Activated naive CD8-positive, alpha-beta T cell (primary cell): ENCODE measurements at regions not wholly inside any gene's neighbourhood (a gene's known extent, or its start where the extent isn't known, plus 50 kb on each side); places are given as distances from the start of the nearest gene placed in this dataset.

Experiments used
- H3K27ac Mint-ChIP-seq: one replicate; pipeline ENCODE4 v1.8.0; 2021; ENCODE audit warnings: mixed read lengths
- H3K27me3 Mint-ChIP-seq: one replicate; pipeline ENCODE4 v1.8.0; 2021; ENCODE audit warnings: mixed read lengths
- H3K36me3 Mint-ChIP-seq: one replicate; pipeline ENCODE4 v1.8.0; 2021; ENCODE audit warnings: mixed read lengths
- H3K4me1 Mint-ChIP-seq: one replicate; pipeline ENCODE4 v1.8.0; 2021; ENCODE audit warnings: low read depth, mixed read lengths
- H3K4me3 Mint-ChIP-seq: one replicate; pipeline ENCODE4 v1.8.0; 2021; ENCODE audit warnings: mild to moderate bottlenecking, mixed read lengths
- H3K9me3 Mint-ChIP-seq: one replicate; pipeline ENCODE4 v1.8.0; 2021; ENCODE audit warnings: low read depth, mixed read lengths

DNA sequence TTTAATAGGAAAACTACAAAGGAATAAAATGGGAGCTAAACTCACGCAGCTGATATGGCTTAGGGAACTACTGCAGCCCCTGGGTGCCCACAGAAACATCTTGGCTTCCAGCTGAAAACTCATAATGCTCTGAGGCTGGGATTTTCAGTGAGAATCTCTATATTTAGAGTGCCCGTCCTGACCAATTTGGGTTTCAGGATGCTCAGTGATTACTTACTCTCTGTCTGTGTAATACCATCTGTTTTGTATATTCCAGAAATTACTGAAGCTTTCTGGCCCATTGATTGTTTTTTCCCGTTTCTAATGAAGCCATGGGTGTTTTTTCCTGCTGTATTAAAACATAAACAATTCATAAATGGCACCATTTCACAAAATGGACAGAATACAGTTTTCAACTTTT lies 50.6 kb upstream of the ZNF385D start:
- H3K36me3 Mint-ChIP-seq: no peaks in the 10 kb centered on the region
- no peaks in the 10 kb centered on the region for H3K4me1 Mint-ChIP-seq
- no peak overlapping the region for H3K4me3 Mint-ChIP-seq
- H3K9me3 Mint-ChIP-seq: peaks cover 21% of the 10 kb centered on the region
- no peak overlapping the region for H3K27ac Mint-ChIP-seq
- H3K27me3 Mint-ChIP-seq: no peaks in the 10 kb centered on the region

DNA sequence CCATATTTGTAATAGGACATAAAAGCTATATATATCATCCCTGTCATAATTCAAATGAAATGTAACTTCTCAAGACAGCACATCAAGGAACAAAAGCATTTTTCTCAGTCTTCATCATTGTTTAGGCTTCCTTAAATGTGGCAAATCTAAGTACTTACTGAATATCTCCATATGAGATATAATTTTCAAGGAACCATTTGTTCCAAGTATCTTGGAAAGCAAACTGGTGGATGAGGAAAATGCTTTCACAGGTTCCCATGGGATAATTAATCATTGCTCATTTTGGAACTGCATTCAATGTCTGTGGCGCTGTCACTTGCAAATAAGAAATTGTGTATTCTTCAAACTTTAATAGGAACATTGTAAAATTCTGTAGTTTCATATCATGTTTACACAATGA lies 52.6 kb upstream of the ZNF385D start:
- Mint-ChIP-seq H3K36me3 (no peaks in the 10 kb centered on the region), H3K27ac (no peak overlapping the region), H3K9me3 (peaks cover 18% of the 10 kb centered on the region), H3K4me1 (no peaks in the 10 kb centered on the region), H3K4me3 (no peak overlapping the region), H3K27me3 (no peaks in the 10 kb centered on the region)

DNA sequence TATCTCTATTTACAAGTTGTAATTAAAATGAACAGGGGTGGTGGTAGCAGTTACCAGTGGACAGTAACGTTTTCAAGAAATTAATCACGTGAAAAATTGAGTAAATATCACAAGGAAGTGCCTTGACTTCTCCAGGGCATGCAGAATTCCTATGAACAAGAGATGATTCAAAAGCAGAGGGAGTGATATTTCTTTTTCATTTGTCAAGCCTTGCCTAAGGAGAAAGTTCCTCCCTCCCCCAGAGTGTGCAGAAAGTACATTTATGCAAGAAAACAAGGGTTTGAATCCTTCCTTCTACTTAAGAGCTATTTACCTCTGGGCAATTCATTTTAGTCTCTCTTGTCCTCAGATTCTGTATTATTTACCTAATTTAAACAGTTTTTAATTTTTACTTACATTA lies 53.3 kb upstream of the ZNF385D start:
- no peak overlapping the region for H3K27ac Mint-ChIP-seq
- no peaks in the 10 kb centered on the region for H3K36me3 Mint-ChIP-seq
- no peaks in the 10 kb centered on the region for H3K27me3 Mint-ChIP-seq
- no peak overlapping the region for H3K4me3 Mint-ChIP-seq
- H3K9me3 Mint-ChIP-seq: peaks cover 12% of the 10 kb centered on the region
- no peaks in the 10 kb centered on the region for H3K4me1 Mint-ChIP-seq

DNA sequence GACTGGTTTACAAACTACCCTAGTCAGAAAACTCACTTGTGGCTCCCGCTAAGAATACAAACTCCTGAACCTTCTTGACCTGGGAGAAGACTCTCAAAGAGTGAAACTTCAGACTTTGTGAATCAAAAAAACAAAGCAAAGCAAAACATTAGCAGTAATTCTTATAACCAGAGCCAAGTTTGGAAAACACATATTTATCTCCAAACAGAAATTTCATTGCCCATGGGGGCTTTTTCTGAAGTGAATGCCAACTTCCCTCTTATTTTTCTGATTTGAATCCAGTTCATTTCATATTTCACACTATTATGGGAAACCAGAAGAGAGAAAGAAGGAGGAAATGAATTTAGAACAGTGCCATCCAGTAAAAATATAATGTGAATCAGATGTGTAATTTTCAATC lies 55.7 kb upstream of the ZNF385D start:
- no peaks in the 10 kb centered on the region for H3K36me3 Mint-ChIP-seq
- no peak overlapping the region for H3K4me3 Mint-ChIP-seq
- no peaks in the 10 kb centered on the region for H3K4me1 Mint-ChIP-seq
- H3K27me3 Mint-ChIP-seq: no peaks in the 10 kb centered on the region
- H3K27ac Mint-ChIP-seq: no peak overlapping the region
- no peaks in the 10 kb centered on the region for H3K9me3 Mint-ChIP-seq

DNA sequence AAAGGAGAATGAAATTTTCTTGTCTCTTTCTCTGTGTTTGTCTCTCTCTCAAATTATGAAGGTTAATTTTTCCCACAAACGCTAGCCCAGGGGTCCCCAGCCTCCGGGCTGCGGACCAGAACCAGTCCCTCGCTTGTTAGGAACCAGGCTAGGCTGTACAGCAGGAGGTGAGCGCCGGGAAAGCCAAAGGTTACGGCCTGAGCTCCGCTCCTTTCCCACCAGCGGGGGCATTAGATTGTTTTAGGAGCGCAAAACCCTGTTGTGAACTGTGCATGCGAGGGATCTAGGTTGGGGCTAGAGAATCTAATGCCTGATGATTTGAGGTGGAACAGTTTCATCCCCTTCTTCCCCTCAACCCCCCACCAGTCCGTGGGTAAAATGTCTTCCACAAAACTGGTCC lies 74.7 kb upstream of the ZNF385D start:
- Mint-ChIP-seq H3K4me3 (no peak overlapping the region), H3K27me3 (no peaks in the 10 kb centered on the region)

DNA sequence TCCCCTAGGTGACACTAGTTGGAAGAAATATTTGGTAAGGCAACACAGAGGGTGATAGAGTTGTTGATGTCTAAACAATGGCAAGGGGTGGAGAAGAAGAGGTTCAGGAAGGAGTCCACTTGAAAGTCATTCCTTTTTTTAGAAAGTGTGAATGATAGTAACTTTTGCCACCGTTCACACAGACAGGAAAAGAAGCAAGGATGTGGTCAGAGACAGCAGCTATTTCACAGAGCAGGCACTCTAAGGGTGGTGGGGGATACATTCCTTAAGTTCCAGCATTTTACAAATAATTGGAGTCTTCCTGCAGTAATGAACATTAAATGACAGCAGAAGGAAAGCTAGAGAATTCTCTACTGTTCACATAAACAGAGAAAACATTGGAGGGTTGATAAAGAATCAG lies 75.4 kb upstream of the ZNF385D start:
- H3K27ac Mint-ChIP-seq: no peak overlapping the region
- no peaks in the 10 kb centered on the region for H3K36me3 Mint-ChIP-seq
- no peaks in the 10 kb centered on the region for H3K27me3 Mint-ChIP-seq
- no peaks in the 10 kb centered on the region for H3K4me1 Mint-ChIP-seq
- H3K4me3 Mint-ChIP-seq: no peak overlapping the region
- H3K9me3 Mint-ChIP-seq: peaks cover 11% of the 10 kb centered on the region

More for the DNA sequence above, 74.7 kb upstream of the ZNF385D start:
- H3K4me1 Mint-ChIP-seq: no peaks in the 10 kb centered on the region
- peaks cover 11% of the 10 kb centered on the region for H3K9me3 Mint-ChIP-seq
- H3K36me3 Mint-ChIP-seq: no peaks in the 10 kb centered on the region
- H3K27ac Mint-ChIP-seq: no peak overlapping the region

DNA sequence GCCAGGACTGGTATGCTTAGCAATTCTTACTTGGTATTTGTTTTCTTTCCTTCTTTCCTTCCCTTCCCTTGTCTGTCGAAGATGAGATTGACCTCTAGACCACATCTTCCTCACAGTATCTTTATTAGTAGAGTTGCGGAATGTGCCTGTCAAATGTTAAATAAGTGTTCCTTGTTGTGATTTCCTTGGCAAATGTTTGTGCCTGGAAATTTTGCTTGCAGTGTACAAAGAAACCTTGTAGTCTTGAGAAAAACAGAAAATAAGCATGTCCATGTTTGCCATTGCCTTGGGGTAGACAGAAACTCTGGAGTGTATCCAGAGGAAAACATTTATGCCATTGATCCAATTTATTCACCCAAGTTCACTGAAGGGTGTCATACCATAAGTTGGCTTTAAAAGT lies 79.5 kb upstream of the ZNF385D start:
- H3K4me1 Mint-ChIP-seq: no peaks in the 10 kb centered on the region
- H3K9me3 Mint-ChIP-seq: peaks cover 11% of the 10 kb centered on the region
- no peak overlapping the region for H3K4me3 Mint-ChIP-seq
- H3K27me3 Mint-ChIP-seq: no peaks in the 10 kb centered on the region
- no peak overlapping the region for H3K27ac Mint-ChIP-seq
- no peaks in the 10 kb centered on the region for H3K36me3 Mint-ChIP-seq

DNA sequence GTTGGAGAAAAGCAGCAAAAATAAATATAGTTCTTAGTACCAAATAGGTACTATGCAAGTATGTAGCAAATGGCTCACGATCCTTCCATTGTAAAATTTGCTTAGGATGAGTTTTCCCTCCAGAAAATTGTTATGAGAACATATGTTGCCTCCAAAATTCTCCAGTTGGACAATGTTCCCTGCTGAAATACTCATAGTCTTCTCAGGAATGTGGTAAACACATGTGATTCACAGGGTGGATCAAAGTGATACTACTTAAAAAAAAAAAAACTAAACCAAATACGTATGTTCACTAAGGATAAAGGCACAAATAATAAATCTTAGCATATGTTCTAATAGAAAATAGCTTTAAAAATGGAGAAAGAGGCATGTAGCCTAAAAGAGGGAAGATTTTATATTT lies 84.3 kb upstream of the ZNF385D start:
- no peak overlapping the region for H3K4me3 Mint-ChIP-seq

DNA sequence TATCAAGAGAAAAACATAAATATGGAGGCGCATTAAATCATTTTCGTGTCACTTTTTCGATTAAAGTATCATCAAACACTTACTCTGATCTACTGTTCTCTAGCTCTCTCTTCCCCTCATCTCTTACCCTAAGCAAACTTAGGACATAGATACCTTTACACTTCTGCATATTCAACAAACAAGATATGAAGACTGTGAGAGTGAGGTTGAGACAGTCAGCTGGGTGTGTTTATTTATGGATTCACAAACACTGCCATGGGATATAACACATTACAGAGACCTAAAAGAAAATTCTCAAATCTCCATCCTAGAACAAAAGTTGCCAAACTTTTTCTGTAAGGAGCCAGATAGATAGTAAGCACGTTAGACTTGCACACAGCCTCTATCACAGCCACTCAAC lies 85.2 kb upstream of the ZNF385D start:
- Mint-ChIP-seq H3K27ac (no peak overlapping the region), H3K36me3 (no peaks in the 10 kb centered on the region), H3K4me1 (no peaks in the 10 kb centered on the region), H3K9me3 (peaks cover 16% of the 10 kb centered on the region), H3K27me3 (no peaks in the 10 kb centered on the region), H3K4me3 (no peak overlapping the region)

More for the DNA sequence above, 84.3 kb upstream of the ZNF385D start:
- no peaks in the 10 kb centered on the region for H3K4me1 Mint-ChIP-seq
- no peaks in the 10 kb centered on the region for H3K27me3 Mint-ChIP-seq
- peaks cover 18% of the 10 kb centered on the region for H3K9me3 Mint-ChIP-seq
- no peaks in the 10 kb centered on the region for H3K36me3 Mint-ChIP-seq
- H3K27ac Mint-ChIP-seq: no peak overlapping the region

DNA sequence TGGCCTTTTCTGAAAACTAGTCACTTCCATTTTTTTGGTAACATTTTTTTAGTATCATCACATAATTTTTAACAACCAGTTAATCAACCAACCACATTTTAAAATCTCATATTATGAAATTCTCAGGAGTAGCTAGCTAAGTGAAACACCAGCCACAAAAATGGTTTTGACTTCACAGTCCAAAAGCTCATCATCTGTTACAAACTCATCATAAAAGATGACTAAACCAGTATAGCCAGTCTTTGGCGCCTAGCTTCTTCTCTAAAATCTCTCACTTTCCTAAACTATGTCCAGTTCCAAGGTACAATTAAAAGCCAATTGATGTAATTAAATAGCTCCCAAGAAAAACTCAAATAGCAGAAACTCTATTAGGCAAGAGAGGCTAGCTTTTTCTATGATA lies 88.2 kb upstream of the ZNF385D start:
- Mint-ChIP-seq H3K4me1 (no peaks in the 10 kb centered on the region), H3K4me3 (no peak overlapping the region), H3K27me3 (no peaks in the 10 kb centered on the region), H3K27ac (no peak overlapping the region), H3K9me3 (peaks cover 11% of the 10 kb centered on the region), H3K36me3 (no peaks in the 10 kb centered on the region)

DNA sequence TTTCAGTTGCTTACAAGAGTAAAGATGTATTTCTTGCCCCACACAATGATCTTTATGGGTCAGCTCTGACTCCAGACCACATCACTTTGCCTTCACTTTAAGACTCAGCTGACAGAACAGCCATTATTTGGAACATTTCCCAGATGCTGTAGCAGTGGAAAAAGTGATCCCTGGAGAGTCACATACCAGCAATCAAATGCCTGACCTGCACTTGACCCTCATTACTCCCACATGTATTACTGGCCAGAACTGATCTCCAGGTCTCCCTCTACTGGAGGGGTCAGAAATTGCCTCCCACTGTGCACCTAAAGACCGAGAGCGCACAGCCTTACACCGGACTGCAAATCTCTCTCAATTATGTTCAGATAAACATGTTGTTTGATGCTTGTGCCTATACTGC lies 88.6 kb upstream of the ZNF385D start:
- Mint-ChIP-seq H3K27me3 (no peaks in the 10 kb centered on the region), H3K36me3 (no peaks in the 10 kb centered on the region), H3K4me1 (no peaks in the 10 kb centered on the region), H3K9me3 (peaks cover 14% of the 10 kb centered on the region), H3K27ac (no peak overlapping the region), H3K4me3 (no peak overlapping the region)

DNA sequence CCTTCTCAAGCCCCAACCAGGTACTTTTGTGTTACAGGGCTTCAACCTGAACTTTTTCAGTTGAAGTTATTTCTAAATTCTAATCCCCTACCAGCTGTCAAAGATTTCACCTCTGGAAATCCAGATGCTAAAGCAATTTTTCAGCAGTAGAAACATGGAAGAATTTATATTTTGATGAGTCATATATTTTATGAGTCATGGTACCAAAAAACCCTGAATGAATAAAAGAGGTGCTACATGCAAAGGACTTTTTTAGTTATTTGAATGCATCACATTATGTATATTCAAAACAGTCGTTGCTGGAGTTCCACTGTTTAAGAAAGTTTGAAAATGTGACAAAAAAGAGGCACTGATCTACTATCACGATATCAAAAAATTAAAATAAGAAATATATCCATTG lies 96.0 kb upstream of the ZNF385D start:
- H3K27me3 Mint-ChIP-seq: no peaks in the 10 kb centered on the region
- no peak overlapping the region for H3K27ac Mint-ChIP-seq
- no peaks in the 10 kb centered on the region for H3K4me1 Mint-ChIP-seq
- H3K4me3 Mint-ChIP-seq: no peak overlapping the region
- H3K36me3 Mint-ChIP-seq: no peaks in the 10 kb centered on the region
- peaks cover 6% of the 10 kb centered on the region for H3K9me3 Mint-ChIP-seq

DNA sequence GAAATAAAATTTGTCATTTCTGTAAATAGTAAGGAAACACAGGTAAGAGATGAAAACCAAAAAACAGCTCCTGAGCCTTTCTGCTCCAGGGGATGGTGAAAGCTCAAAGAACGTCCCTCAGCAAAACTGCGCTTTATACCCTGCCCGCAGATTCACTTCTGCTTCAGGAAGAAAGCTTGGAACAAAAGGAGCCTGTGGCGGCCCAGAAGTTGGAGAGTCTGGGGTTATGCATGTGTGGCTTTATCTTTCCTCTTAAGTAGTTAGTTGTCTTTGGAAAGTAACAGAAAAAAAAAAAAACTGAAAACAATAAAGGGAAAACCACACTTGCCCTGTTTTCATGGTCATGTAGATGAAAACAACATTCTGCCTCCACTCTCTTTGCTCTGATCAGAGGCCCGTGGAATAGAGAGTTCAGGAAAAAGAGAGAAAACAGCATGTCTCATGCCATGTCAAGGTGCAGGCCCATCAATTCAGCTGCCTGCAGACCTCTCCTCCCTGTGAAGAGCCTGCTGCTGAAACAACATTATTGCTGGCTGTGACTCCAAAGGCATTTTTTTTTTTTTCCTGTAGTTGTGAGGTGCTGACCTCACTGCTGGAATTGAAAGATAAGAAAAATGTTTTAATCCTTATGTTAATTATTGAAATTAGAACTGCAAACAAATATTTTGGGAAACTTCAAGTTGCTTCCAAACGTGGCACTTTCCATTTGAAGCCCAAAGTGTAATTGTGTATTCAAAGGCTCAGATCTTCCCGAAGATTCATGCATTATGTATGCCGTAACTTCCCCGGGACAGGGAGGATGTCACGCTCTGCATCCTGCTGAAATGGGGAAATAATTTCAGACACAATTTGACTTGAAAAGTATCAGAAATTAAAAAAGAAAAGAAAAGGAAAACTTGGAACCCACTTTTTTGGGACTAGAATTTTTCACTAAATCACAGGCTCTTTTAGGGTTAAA lies 108.4 kb upstream of the ZNF385D start:
- no peaks in the 10 kb centered on the region for H3K36me3 Mint-ChIP-seq
- H3K9me3 Mint-ChIP-seq: peaks cover 2% of the 10 kb centered on the region
- H3K4me3 Mint-ChIP-seq: no peak overlapping the region
- H3K27ac Mint-ChIP-seq: no peak overlapping the region
- H3K27me3 Mint-ChIP-seq: no peaks in the 10 kb centered on the region
- H3K4me1 Mint-ChIP-seq: no peaks in the 10 kb centered on the region

DNA sequence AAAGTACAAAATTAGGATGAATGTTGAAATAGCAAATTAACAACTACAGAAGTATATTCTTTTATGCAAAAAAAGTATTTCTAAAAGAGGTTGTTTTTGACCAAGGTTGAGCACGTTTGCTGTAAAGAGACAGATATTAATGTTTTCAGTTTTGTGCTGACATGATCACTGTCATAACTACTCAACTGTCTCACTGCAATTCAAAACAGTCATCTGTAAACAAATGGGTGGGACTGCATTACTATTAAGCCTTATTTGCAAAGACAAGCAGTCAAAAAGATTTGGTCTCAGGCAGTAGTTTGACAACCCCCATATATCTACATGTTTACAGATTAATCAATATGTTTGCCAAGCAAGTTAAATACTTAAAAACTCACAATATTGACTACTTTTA lies 109.1 kb upstream of the ZNF385D start:
- H3K9me3 Mint-ChIP-seq: peaks cover 5% of the 10 kb centered on the region

DNA sequence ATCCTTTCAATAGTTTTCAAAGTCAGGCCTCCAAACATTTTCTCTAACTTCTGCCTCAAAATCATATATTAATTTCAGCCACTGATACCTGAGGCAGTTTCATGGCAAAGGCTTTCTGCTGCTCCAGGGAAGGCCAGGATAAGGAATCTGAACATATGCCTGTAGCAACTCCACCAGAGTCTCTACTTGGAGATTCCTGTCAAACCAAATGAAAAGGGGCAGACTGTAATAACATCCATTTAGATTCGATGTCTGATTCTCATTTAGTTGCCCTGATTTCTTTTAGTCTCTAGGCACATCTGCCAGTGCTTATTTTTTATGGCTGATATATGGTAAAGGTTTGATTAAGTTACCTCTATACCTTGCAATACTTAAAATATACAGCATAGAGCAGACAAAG lies 109.6 kb upstream of the ZNF385D start:
- H3K4me1 Mint-ChIP-seq: no peaks in the 10 kb centered on the region
- H3K36me3 Mint-ChIP-seq: no peaks in the 10 kb centered on the region
- no peak overlapping the region for H3K27ac Mint-ChIP-seq
- H3K9me3 Mint-ChIP-seq: peaks cover 5% of the 10 kb centered on the region
- H3K4me3 Mint-ChIP-seq: no peak overlapping the region
- H3K27me3 Mint-ChIP-seq: no peaks in the 10 kb centered on the region

More for the DNA sequence above, 109.1 kb upstream of the ZNF385D start:
- Mint-ChIP-seq H3K4me3 (no peak overlapping the region), H3K36me3 (no peaks in the 10 kb centered on the region), H3K27me3 (no peaks in the 10 kb centered on the region), H3K27ac (no peak overlapping the region), H3K4me1 (no peaks in the 10 kb centered on the region)

DNA sequence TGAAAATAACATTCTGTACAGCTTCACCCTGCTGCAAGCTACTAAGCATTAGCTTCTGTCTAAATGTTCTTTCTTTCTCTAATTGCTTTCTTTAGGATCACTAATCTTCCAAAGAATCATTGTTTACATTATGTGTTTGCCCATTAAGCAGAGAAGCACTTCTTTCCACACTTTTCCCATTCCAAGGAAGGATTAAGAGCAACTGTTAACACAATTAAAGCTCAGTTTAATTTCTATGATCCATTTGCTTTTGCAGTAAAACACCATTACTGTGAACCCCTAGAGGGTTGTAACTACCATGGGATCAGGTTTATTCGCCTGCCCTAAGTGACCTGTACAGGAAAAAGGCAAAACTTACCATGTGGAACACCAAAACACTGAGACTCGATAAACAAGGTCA lies 125.8 kb upstream of the ZNF385D start:
- Mint-ChIP-seq H3K4me3 (no peak overlapping the region), H3K27me3 (no peaks in the 10 kb centered on the region)

More for the DNA sequence above, 125.8 kb upstream of the ZNF385D start:
- H3K27ac Mint-ChIP-seq: no peak overlapping the region
- H3K36me3 Mint-ChIP-seq: no peaks in the 10 kb centered on the region
- peaks cover 16% of the 10 kb centered on the region for H3K9me3 Mint-ChIP-seq
- H3K4me1 Mint-ChIP-seq: no peaks in the 10 kb centered on the region
